ENCODE measurements at regions not wholly inside any gene's neighbourhood (a gene's known extent, or its start where the extent isn't known, plus 50 kb on each side); places are given as distances from the start of the nearest gene placed in this dataset.

DNA sequence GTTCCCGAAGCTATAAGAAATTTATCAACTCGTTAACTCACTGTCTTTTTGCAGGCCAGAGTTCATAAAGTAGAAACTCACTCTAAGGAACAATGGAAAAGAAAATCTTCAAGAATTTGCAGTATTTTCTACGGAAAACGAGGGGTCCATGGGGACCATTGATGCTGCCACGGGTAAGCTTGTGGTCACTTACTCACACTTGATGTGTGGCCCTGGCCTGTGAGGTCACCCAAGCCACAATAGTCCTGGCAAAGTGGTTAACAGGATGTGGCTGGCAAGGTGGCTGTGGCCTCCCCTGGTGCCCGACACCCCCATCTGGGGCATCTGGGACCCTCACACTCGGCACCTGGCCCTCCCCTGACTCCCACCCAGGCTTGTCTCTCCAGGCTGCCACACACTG lies 123.4 kb downstream of the C6orf118 start:
- TF ChIP-seq, protein P1, sequence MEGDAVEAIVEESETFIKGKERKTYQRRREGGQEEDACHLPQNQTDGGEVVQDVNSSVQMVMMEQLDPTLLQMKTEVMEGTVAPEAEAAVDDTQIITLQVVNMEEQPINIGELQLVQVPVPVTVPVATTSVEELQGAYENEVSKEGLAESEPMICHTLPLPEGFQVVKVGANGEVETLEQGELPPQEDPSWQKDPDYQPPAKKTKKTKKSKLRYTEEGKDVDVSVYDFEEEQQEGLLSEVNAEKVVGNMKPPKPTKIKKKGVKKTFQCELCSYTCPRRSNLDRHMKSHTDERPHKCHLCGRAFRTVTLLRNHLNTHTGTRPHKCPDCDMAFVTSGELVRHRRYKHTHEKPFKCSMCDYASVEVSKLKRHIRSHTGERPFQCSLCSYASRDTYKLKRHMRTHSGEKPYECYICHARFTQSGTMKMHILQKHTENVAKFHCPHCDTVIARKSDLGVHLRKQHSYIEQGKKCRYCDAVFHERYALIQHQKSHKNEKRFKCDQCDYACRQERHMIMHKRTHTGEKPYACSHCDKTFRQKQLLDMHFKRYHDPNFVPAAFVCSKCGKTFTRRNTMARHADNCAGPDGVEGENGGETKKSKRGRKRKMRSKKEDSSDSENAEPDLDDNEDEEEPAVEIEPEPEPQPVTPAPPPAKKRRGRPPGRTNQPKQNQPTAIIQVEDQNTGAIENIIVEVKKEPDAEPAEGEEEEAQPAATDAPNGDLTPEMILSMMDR (IDR thresholded peaks at IDR 0.05 in 4 of 5, conservative IDR thresholded peaks at IDR 0.05 in 1 of 5), result no peak
- no peak for TF ChIP-seq POLR2A (IDR thresholded peaks at IDR 0.05)

All from gastrocnemius medialis (tissue), 4 donors.